GM23248 (cell line): ENCODE measurements at regions not wholly inside any gene's neighbourhood (a gene's known extent, or its start where the extent isn't known, plus 50 kb on each side); places are given as distances from the start of the nearest gene placed in this dataset.

Experiments
- EZH2 ChIP-seq: fragments of 200-600 bp; sonication (generic); IDR thresholded peaks from 2 replicates; pipeline ENCODE4 v1.6.1; 2018; ENCODE audit warnings: antibody characterized with exemption, mild to moderate bottlenecking; ENCODE audit not compliant: insufficient read depth, poor library complexity, severe bottlenecking
- EZH2phosphoT487 ChIP-seq: fragments of 200-600 bp; sonication (generic); IDR thresholded peaks from 2 replicates; pipeline ENCODE4 v1.6.1; 2018; ENCODE audit warnings: antibody characterized with exemption, moderate library complexity, mild to moderate bottlenecking, low read depth; ENCODE audit not compliant: insufficient read depth

GRCh38 chr20:24866742-24867141 lies 82.3 kb upstream of the CST7 start:
- TF ChIP-seq EZH2phosphoT487, result no peak
- TF ChIP-seq EZH2, result no peak
